ENCODE measurements at regions not wholly inside any gene's neighbourhood (a gene's known extent, or its start where the extent isn't known, plus 50 kb on each side); places are given as distances from the start of the nearest gene placed in this dataset.
A peak's percentile ranks its signal among the peaks of the same experiment; 100 is the strongest.

DNA sequence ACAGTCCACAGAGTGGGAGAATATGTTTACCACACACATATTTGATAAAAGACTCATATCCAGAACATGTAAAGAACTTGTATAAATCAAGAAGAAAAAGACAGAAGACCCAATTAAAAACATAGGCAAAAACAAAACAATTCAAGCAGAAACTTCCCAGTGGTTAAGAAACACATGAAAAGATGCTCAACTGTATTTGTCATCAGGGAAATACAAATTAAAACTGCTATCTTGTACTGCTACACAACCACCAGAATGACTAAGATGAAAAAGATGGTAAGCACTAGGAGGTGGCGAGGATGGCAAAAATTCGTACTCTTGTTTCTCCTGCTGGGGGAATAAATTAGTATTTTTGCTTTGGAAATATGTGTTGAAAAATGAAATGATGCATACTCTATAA lies 192.3 kb upstream of the C11orf87 start:
- FAIRE-seq (no peak), DNase-seq (ENCODE audit: low read depth) (no peak)
- Histone ChIP-seq H3K36me3 (ENCODE audit: control insufficient read depth, insufficient read depth, low read length) (no peaks in the 10 kb centered on the region), H3K4me3 (ENCODE audit: low read depth, low read length) (no peak overlapping the region), H3K27me3 (ENCODE audit: control insufficient read depth, insufficient read depth, low read length) (no peaks in the 10 kb centered on the region)
- TF ChIP-seq, protein P1, sequence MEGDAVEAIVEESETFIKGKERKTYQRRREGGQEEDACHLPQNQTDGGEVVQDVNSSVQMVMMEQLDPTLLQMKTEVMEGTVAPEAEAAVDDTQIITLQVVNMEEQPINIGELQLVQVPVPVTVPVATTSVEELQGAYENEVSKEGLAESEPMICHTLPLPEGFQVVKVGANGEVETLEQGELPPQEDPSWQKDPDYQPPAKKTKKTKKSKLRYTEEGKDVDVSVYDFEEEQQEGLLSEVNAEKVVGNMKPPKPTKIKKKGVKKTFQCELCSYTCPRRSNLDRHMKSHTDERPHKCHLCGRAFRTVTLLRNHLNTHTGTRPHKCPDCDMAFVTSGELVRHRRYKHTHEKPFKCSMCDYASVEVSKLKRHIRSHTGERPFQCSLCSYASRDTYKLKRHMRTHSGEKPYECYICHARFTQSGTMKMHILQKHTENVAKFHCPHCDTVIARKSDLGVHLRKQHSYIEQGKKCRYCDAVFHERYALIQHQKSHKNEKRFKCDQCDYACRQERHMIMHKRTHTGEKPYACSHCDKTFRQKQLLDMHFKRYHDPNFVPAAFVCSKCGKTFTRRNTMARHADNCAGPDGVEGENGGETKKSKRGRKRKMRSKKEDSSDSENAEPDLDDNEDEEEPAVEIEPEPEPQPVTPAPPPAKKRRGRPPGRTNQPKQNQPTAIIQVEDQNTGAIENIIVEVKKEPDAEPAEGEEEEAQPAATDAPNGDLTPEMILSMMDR (IDR thresholded peaks at IDR 0.05; ENCODE audit: insufficient read depth, low read length, severe bottlenecking) = no peak

DNA sequence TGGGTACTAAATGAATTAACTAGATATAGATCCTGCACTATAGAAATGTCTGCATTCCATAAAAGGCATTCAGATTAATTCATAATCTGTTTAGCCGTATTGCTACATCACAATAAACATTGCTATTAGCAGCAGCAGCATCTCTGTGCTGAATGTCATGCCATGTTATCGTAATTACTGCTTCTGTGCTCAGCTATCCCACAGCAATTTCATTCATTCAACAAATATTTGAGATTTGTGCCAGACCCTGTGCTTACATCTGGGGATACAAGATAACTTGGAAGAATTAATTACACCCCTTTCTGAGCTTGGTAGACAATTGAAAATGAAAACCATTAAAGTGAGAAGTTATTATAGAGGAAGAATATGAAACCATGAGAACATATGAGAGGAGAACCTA lies 185.8 kb upstream of the C11orf87 start:
- DNase-seq (ENCODE audit: low read depth) (no peak), FAIRE-seq (no peak)
- TF ChIP-seq, protein P1 (IDR thresholded peaks at IDR 0.05; ENCODE audit: insufficient read depth, low read length, severe bottlenecking) = no peak
- Histone ChIP-seq H3K4me3 (ENCODE audit: low read depth, low read length) (no peak overlapping the region), H3K36me3 (ENCODE audit: control insufficient read depth, insufficient read depth, low read length) (no peaks in the 10 kb centered on the region), H3K27me3 (ENCODE audit: control insufficient read depth, insufficient read depth, low read length) (no peaks in the 10 kb centered on the region)

DNA sequence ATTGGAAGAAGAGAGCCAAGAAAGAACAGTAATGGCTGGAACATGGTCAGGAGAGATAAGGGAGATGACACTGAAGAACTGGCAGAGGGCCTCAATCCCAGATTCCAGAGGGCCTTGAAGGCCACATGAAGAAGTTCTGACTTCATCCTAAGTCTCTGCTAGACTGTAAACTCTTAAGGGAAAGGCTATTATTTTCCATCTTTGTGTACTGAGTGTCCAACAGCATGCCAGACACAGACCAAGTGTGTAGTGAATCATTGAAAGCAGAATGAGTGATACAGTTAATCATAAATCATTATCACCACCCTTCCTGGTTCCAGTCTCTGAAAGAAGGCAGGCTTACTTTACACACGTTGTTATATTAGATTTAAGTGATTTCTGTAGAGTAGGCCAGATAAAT lies 185.3 kb upstream of the C11orf87 start:
- peak; percentile 83 for DNase-seq (ENCODE audit: low read depth)
- H3K36me3 ChIP-seq (ENCODE audit: control insufficient read depth, insufficient read depth, low read length) = no peaks in the 10 kb centered on the region
- no peak for FAIRE-seq
- TF ChIP-seq, protein P1 (IDR thresholded peaks at IDR 0.05; ENCODE audit: insufficient read depth, low read length, severe bottlenecking) = no peak
- H3K4me3 ChIP-seq (ENCODE audit: low read depth, low read length) = no peak overlapping the region
- H3K27me3 ChIP-seq (ENCODE audit: control insufficient read depth, insufficient read depth, low read length) = no peaks in the 10 kb centered on the region

- no peak for FAIRE-seq
- no peak for DNase-seq (ENCODE audit: low read depth)
- H3K4me3 ChIP-seq (ENCODE audit: low read depth, low read length) = no peak overlapping the region
These were observed 184.4 kb upstream of the C11orf87 start for GRCh38 chr11:109237636-109238035.

GRCh38 chr11:109241988-109242536 lies 179.9 kb upstream of the C11orf87 start:
- no peaks in the 10 kb centered on the region for H3K27me3 ChIP-seq (ENCODE audit: control insufficient read depth, insufficient read depth, low read length)
- TF ChIP-seq, protein P1 (IDR thresholded peaks at IDR 0.05; ENCODE audit: insufficient read depth, low read length, severe bottlenecking) = no peak
- DNase-seq (ENCODE audit: low read depth) (peak; percentile 98), FAIRE-seq (peak; percentile 7)
- no peak overlapping the region for H3K4me3 ChIP-seq (ENCODE audit: low read depth, low read length)
- H3K36me3 ChIP-seq (ENCODE audit: control insufficient read depth, insufficient read depth, low read length) = no peaks in the 10 kb centered on the region

More at GRCh38 chr11:109237636-109238035, 184.4 kb upstream of the C11orf87 start:
- TF ChIP-seq, protein P1 (IDR thresholded peaks at IDR 0.05; ENCODE audit: insufficient read depth, low read length, severe bottlenecking) = no peak
- Histone ChIP-seq H3K27me3 (ENCODE audit: control insufficient read depth, insufficient read depth, low read length) (no peaks in the 10 kb centered on the region), H3K36me3 (ENCODE audit: control insufficient read depth, insufficient read depth, low read length) (no peaks in the 10 kb centered on the region)

DNA sequence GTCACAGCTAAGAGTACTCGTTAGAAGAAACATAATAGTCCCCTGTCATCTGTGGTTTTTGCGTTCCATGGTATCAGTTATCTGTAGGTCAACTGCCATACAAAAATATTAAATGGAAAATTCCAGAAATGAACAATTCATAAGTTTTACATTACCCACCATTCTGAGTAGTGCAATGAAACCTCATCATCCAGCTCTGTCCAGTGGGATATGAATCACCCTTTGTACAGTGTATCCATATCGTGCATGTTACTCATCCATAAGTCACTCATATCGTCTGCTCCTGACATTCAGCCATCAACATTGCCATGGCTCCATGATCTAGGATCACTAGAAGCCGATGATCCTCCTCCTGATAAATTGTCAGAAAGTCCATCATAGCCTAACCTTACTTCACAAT lies 174.9 kb upstream of the C11orf87 start:
- DNase-seq (ENCODE audit: low read depth) (peak; percentile 91), FAIRE-seq (peak; percentile 94)
- Histone ChIP-seq H3K4me3 (ENCODE audit: low read depth, low read length) (no peak overlapping the region), H3K27me3 (ENCODE audit: control insufficient read depth, insufficient read depth, low read length) (no peaks in the 10 kb centered on the region), H3K36me3 (ENCODE audit: control insufficient read depth, insufficient read depth, low read length) (no peaks in the 10 kb centered on the region)
- TF ChIP-seq, protein P1 (IDR thresholded peaks at IDR 0.05; ENCODE audit: insufficient read depth, low read length, severe bottlenecking) = no peak
